HG02884 (cell line): ENCODE measurements at regions not wholly inside any gene's neighbourhood (a gene's known extent, or its start where the extent isn't known, plus 50 kb on each side); places are given as distances from the start of the nearest gene placed in this dataset.

ENCODE experiments used
- ATAC-seq: cut with Tn5 transposase; IDR thresholded peaks from one replicate; pipeline ENCODE4 v1.9.1; 2021; ENCODE audit warnings: mild to moderate bottlenecking, moderate library complexity; ENCODE audit not compliant: unreplicated experiment

DNA sequence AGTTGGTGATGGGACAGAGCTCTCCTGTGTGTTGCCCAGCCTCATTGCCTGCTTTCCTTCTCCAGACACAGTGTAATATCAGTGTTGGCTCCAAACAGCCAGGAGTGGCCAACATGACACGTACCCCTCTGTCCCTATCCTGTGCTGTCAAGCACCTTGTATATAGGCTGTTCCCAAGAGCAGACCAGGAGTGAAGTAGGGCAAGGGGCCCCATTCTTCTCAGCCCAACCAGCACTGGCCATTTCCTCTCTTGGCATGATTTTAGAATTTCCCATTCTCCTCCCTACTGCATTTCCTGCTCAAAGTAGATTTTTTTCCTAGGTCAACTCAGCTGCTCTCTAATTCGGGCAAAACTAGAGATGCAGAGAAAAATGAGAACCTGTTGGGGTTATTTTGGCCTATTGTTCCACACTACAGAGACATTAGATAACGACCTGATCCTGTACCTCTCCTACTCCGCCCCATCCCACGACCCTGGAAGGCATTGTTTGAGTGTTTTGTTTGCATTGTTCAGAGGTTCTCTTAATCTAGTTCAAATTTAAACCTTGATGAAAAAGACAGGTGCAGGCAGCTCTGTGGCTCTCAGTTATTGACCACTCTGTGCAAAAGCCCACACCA lies 95.6 kb downstream of the RASSF10 start:
- ATAC-seq: no peak

DNA sequence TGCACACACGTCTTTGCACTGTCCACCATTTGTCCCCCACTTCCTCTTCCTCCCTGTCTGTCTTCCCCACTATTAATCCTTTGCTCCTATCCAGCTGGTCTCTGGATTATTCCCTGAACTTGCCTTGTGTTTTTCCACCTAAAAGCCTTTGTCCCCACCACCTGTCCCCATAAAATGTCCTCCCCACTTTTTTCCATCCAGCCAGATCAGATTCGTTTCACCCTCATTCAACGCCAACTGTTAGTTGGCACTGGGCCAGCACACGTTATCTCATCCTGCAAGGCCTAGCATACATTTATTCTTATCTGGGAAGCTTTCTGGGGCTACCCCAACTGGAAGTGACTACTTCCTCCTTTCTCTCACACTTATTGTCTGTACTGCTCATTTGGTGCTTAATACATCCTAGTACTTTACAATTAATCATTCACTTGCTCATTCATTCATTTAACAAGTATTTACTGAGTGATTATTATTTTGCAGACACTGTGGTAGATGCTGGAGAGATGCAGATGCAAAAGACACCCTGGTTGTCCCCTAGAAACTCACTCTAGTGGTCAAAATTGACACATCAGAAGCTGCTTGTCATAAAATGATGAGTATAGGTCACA lies 96.2 kb downstream of the RASSF10 start:
- ATAC-seq: no peak

DNA sequence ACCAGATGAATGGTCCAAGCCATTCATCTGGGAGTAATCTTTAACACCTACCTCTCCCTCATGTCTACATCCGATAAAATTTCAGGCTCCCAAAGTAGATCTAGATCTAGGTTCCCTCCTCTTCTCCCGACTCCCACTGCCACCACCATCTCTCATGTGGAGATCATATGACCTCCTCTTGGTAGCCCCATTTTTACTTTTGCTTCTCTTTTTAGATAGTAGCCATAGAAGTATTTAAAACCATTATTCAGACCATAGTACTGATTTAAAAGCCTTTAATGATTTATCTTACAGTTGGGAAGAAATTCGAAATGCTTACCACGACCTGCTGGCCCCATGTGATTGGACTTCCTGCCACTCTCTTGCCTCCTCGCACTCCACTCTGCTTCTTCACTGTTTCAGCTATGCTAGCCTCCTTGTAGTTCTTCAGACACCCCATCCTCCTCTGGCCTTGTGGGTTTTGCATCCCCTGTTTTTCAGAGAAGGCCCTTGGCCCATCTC lies 98.5 kb downstream of the RASSF10 start:
- no peak for ATAC-seq

DNA sequence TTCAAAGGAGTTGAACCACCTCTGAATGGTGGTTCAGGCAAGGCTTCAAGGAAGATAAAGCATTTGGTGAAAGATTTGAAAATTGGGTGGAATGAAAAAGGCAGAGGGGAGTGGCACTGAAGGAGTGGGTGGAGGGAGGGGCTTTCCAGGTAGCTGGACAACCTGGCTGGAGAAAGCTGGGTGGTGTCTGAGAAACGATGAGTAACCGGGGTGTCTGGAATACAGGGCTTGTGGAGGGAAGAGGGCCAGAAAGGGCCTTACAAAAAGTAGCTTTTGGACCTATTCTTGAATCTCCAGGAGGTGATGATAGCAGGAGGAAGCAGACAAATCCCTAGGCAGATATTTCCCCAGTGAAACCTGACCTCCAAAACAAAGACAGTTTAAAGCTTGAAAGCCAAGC lies 99.3 kb downstream of the RASSF10 start:
- ATAC-seq: no peak

DNA sequence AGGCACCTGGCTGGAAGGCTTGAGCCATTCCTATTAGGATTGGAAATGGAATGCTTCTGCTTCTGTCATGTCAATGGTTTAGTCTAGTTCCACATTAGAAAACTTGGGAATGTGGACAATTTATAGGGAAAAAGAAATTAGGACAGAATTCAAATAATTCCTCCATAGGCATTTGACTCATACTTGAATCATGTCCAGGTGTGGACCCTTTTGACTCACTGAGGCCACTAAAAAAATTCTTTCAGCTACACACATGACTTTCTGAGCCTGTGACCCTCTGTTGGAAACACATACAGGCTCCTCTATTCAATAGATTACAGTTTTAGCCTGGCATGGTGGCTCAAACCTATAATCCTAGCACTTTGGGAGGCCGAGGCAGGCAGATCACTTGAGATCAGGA lies 100.5 kb downstream of the RASSF10 start:
- ATAC-seq: no peak

DNA sequence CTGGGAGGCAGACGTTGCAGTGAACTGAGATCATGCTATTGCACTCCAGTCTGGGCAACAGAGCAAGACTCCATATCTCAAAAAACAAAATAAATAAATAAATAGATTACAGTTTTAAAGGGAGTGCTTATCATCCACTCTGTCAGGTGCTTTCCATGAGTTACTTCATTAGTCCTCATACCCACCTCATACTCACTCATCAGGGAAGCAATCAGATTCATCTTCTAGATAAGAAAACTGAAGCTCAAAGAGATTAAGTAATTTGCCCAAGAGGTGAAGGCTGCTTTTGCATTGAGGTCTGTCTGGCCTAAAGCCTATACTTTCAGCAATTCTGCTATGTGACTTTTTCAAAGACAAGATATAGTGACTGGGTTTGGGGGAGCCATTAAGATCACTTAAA lies 101.0 kb downstream of the RASSF10 start:
- ATAC-seq: no peak

DNA sequence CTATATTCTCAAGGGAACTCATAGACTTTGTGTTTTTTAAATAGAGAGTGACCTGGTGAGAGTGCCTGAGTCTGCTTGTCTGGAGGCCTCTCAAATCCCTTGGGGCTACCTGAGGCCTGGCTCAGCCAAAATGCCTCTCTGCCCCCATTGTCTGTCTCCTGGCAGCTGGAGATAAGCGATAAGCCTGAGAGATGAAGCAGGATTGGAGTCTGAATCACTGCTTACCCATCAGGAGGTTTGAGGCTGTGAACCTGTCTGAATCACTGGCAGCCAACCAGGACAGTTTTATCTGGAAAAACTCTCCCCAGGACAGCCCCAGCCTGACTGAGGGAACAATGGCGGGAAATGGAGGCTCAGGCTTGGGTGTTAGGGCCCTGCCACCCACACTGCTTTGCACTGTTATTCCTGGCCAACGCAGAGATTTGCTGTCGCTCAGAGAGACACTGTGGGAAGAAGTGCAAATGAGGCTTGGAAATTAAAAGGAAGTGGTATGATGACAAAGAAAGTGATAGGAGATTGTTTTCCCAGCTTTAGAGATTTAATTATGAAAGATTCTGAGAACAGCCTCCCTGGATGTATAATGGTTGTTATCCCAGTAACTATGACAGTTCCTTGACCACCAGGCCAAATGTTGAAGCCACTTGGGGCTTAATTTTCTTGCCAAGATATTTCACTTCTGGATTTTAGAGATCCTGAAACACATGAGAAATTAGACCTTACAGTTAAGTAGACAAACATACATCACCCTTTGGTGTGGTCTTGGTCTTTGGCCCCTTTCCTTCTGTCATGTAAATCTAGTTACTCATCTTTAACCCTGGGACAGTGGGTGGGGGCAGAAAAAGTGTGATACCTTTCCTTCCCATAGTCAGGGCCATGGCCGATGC lies 102.1 kb downstream of the RASSF10 start:
- ATAC-seq: no peak

DNA sequence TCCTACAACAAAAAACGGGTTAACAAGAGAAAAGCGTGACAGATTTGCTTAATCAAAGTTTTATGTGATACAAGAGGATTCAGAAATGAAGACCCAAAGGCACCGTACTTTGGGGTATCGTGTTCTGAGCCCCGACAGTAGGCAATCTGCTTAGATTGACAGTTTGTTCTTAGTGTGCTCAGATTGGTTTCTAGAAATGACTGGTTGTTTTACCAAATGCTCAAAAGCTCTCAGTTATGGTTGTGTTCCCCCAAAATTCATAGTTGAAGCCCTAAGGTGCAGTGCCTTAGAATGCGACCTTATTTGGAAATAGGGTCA lies 102.7 kb downstream of the RASSF10 start:
- no peak for ATAC-seq

DNA sequence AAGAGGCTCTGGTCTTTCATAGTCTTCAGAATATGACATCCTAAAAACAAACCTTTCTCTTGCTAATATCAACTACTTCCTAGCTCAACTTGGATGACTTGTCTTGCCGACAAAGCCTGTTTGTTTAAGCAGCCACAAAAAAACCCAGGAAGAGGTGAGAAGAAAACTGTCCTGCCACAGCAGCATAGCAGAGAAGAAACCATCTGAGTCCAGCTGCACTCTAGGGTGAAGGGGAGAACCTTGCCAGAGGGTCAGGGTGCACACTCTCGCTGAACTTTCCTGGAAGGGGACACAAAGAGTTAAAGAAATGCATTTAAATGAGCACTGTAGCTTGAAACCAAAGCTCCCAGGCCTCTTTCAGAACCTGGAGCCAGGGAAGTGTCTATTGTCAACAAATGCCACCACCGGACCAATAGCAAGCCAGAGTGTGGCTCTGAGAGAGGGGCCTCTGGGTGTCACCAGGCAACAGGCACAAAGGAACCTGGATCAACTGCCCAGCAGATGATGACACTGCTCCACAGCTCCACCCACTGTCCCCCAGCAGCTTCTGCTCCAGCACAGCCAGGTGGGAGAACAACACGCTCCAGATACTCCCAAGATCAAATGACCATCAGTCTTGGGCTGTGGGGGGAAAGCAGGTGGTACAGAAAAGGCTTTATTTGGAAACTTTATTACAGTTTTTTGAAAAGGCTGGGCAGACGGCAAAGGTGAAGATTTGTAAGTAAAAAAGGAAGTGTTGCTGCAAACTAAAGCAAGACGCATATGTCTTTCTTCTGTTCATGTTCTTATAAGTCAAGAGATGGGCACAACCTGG lies 105.7 kb downstream of the RASSF10 start:
- no peak for ATAC-seq

DNA sequence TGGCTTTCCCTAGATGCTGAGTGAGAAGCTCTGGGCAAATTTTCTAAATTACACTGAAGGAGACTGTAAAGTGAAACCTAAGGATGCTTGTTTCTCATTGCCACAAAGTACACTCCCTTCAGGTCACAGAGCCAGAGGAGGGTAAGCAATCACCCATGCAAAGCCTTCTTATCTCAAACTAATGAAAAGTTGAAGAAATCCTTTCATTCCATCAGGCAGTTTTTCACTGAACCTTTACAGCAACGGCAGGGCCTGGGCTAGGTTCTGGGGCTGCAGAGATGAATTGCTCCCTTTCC lies 106.2 kb downstream of the RASSF10 start:
- no peak for ATAC-seq

DNA sequence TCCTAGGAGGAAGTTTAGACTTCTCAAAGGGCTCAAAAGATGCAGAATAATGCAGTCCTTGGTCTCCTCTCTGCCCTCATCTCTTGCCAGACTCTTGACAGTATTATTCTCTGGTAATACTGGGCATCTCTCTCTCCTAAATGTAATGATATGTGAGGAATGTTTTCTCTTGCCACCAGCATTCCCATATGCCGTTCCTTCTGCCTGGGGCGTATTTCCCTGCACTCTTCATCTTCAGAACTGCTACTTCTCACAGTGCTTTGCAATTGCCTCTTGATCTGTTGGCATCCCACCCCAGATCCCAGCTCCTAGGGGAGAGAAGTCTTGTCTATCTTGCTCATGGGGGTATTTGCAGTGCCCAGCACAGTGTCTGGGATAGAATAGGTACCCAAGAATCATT lies 107.4 kb downstream of the RASSF10 start:
- no peak for ATAC-seq

DNA sequence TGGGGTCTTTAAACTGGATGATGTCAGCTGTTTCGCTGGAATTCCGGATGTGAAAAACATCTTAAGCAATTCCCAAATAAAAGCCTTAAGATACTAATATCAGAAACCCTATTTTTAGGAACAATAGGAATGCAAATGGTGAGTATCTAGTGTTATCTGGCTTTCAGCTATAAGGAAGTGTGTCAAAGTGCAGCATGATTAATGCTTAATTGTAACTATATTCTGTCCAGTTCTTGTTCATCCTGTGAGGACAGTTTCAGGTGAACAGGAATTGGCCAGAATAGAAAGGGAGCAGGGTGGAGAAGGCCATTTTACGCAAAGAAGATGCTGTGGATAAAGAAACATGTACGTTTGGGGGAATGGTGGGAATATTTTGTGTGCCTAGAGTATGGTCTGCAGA lies 108.2 kb downstream of the RASSF10 start:
- no peak for ATAC-seq

DNA sequence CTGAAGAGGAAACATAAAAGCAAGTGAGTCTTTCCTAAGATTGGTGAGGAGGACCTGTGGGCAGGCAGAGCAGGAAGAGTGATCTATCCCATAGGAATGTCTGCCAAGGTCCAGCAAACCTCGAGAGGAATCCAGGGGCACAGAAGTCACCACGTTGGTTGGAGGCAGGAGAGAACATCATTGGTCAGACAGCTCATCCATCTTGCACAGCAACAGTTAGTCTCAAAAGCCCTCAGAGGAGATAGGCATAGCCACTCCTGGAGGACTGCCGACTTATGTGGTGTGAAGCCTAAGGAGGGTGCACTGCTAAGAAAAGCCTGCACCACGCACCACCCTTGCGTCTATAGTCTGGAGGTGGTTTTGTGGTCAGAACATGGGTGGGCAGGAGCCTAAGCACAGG lies 109.1 kb downstream of the RASSF10 start:
- no peak for ATAC-seq

DNA sequence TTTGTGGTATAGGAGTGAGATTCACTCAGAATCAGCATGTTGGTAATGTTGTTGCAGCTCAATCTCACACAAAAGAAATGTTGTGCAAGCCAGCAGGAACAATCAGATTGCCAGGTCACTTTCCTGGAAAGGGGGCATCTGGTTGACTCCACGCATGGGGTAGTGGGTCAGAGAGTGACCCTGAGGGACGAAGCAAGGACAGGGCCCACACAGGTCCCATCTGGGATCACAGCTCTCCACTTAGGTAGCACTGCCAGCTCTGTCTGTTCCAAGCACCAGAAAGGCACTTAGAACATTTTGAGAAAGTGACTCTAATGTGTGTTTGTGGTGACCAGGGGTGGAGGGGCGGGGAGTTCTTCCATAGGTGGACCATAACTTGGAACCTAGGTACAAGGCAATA lies 109.5 kb downstream of the RASSF10 start:
- no peak for ATAC-seq

DNA sequence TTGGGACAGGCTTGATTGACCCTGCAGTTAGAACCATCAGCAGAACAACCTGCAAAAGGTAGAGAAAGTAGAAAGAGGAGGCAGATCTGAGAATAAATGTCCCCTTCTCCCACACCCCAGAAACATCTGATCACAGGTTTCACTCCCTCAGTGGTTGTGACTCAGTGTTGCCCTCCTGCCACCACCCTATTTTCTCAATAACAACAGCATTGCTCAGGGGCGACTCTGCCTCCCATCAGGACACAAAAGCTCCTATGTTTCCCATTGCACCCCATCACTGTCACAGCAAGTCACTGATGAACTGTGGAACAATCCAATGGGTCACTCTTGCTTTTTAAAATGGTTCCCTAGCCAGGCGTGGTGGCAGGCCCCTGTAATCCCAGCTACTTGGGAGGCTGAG lies 110.2 kb downstream of the RASSF10 start:
- ATAC-seq: no peak

DNA sequence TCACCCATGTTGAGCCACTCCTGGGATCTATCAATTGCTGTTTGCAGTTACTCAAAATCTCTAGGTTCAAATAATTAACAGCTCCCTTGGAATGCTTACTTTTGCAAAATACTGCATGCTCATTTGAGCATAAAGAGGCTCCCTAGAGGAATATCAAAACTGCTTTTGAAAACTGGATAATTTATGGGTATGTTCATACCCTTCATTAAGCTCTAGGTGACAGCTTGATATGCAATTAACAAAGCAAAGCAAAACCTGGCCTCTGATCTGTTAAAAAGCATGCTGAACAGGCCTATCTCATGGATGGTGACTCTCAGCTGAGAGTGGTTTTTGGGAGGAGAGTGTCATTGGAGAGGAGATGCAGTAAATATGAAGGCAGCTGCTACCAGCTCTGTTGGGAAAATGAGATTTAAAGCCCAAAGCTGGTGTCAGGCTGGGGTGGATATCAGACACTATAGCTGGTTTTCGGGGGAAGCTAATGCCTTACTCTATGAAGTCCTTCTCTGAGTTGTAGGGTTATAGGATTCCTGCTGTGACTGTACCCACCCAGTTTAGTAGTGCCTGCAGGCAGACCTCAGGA lies 110.9 kb downstream of the RASSF10 start:
- ATAC-seq: no peak

DNA sequence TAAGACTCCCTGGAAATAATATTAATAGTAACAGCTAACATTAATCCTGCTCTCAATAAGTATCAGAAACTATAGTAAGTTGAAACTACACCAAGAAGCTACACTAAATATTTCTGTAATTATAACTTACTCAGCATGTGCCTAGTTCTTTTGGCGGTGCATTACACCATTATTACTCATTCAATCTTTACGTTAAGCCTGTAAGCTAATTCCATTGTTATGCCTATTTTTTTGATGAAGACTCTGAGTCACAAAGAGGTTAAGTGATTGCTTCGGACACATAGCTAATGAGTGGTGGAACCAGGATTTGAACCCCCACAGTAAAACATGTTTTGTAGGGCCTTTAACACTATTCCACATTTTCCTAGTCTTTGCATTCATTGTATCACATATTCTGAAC lies 111.6 kb downstream of the RASSF10 start:
- ATAC-seq: no peak

DNA sequence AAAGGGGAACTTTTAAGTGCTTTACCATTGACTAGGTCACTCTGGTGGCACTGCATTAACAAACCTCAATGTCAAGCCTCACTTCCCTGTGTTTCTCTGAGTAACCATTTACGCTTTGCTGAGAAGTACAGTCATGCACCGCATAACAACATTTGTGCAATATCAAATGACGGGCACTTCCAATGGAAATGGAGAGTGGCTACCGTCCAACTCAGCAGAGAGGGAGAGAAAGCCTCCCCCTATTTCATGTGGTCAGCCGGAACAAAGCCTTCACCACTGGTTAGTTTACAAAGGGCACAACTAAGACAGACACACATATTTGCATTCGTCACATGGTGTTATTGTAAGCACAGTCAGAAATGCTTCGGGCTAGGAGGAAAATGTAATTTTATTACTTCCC lies 117.3 kb downstream of the RASSF10 start:
- no peak for ATAC-seq

DNA sequence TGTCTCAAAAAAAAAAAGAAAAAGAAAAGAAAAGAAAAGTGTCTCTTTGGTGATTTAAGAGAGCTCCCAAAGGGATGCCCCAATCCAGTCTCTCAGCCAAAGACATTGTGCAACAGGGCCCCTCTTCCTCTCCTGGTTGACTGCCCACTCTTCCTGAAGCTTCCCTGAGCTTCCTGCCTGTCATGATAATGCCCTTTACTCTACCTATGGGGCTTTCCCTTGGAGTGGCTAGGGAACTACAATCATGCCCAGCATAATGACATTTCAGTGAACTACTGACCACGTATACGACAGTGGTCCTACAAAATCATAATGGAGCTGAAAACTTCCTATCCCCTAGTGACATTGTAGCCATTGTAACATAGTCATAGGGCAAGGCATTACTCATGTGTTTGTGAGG lies 118.0 kb downstream of the RASSF10 start:
- no peak for ATAC-seq

DNA sequence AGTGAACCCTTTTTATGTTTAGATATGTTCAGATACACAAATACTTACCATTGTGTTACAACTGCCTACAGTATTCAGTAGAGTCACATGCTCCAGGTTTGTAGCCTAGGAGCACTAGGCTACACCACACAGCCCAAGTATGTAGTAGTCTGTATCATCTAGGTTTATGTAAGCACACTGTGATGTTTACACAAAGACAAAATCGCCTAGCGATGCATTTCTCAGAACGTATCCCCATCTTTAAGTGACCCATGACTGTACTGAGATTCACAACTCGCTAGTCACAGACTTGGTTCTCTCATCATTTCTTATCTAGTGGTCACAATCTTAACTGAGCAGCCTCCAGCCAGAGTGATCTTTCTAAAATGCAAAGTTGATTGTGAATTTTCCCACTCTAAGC lies 119.2 kb downstream of the RASSF10 start:
- ATAC-seq: no peak

DNA sequence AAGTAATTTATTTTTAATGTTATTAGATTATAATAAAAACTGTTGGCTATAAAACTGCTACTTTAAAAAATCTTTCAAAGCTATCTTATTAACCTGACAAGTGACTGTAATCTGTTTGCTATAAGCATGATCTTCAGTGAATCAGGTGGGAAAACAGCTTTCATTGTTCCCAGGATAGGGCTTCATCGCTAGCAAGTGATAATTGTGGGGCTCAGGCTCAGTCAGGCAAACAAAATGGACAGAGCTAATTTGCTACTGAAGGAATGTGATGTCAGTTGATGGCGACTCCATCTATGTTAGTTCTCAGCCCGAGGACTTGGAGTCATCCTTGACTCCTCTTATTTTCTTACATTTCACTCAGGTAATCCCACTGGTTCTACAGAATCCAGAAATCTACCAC lies 125.0 kb downstream of the RASSF10 start:
- no peak for ATAC-seq
